Bronchial epithelial cell (primary cell): ENCODE measurements at regions not wholly inside any gene's neighbourhood (a gene's known extent, or its start where the extent isn't known, plus 50 kb on each side); places are given as distances from the start of the nearest gene placed in this dataset.

Experiments
- DNase-seq: peaks from one replicate; pipeline ENCODE4 v3.0.0-alpha.2; 2010; ENCODE audit warnings: low read depth
- FAIRE-seq: peaks from 2 replicates; lab custom pipeline; 2011; peaks lifted over from hg19 to GRCh38; lab: Jason Lieb, UNC
- H3K27me3 ChIP-seq: 2 replicates; pipeline ENCODE4 v1.5.1; 2011; ENCODE audit warnings: low read length; ENCODE audit not compliant: control insufficient read depth, insufficient read depth
- H3K36me3 ChIP-seq: 2 replicates; pipeline ENCODE4 v1.5.1; 2011; ENCODE audit warnings: low read length; ENCODE audit not compliant: control insufficient read depth, insufficient read depth
- H3K4me3 ChIP-seq: 2 replicates; pipeline ENCODE4 v1.5.1; 2011; ENCODE audit warnings: mild to moderate bottlenecking, low read depth, low read length, control low read depth
- CTCF ChIP-seq: IDR thresholded peaks from 2 replicates; pipeline ENCODE4 v1.5.1; 2011; ENCODE audit warnings: mild to moderate bottlenecking, moderate library complexity, low read length, control low read depth, inconsistent platforms; ENCODE audit not compliant: insufficient read depth, severe bottlenecking

- FAIRE-seq = no peak
- Histone ChIP-seq H3K36me3 (no peaks in the 10 kb centered on the region), H3K27me3 (no peaks in the 10 kb centered on the region), H3K4me3 (no peak overlapping the region)
- TF ChIP-seq CTCF = no peak
- DNase-seq = peak; percentile 65
Measured at GRCh38 chr9:73719660-73720059, 568.0 kb downstream of the ANXA1 start.

- no peak for TF ChIP-seq CTCF
- Histone ChIP-seq H3K36me3 (no peaks in the 10 kb centered on the region), H3K27me3 (no peaks in the 10 kb centered on the region), H3K4me3 (no peak overlapping the region)
- FAIRE-seq (no peak), DNase-seq (no peak)
Measured at GRCh38 chr9:73720601-73721000, 568.9 kb downstream of the ANXA1 start.

- no peak overlapping the region for H3K4me3 ChIP-seq
- H3K27me3 ChIP-seq = no peaks in the 10 kb centered on the region
- DNase-seq (peak; percentile 20), FAIRE-seq (no peak)
- no peak for TF ChIP-seq CTCF
- H3K36me3 ChIP-seq = no peaks in the 10 kb centered on the region
Measured at GRCh38 chr9:73736270-73736669, 584.6 kb downstream of the ANXA1 start.

- Histone ChIP-seq H3K27me3 (no peaks in the 10 kb centered on the region), H3K4me3 (no peak overlapping the region), H3K36me3 (no peaks in the 10 kb centered on the region)
- DNase-seq (no peak), FAIRE-seq (no peak)
- TF ChIP-seq CTCF = no peak
Measured at GRCh38 chr9:73738741-73739530, 587.3 kb downstream of the ANXA1 start.

- no peak for TF ChIP-seq CTCF
- H3K4me3 ChIP-seq = no peak overlapping the region
- H3K27me3 ChIP-seq = no peaks in the 10 kb centered on the region
- FAIRE-seq (no peak), DNase-seq (no peak)
- no peaks in the 10 kb centered on the region for H3K36me3 ChIP-seq
Measured at GRCh38 chr9:73741316-73741715, 589.7 kb downstream of the ANXA1 start.

GRCh38 chr9:73742412-73742811, 590.7 kb downstream of the ANXA1 start:
- Histone ChIP-seq H3K27me3 (no peaks in the 10 kb centered on the region), H3K36me3 (no peaks in the 10 kb centered on the region), H3K4me3 (no peak overlapping the region)
- no peak for DNase-seq
- no peak for FAIRE-seq
- TF ChIP-seq CTCF = no peak
